Panc1 (cell line): ENCODE measurements at regions not wholly inside any gene's neighbourhood (a gene's known extent, or its start where the extent isn't known, plus 50 kb on each side); places are given as distances from the start of the nearest gene placed in this dataset.

ENCODE experiments used
- TF ChIP-seq, protein P1 (sequence below), 2 experiments: IDR thresholded peaks; 2 replicates each; pipeline ENCODE4 v1.6.1; 2011 to 2012; ENCODE audit warnings: low read depth in 2 of 2, control low read depth in 1 of 2, low read length in 1 of 2, mild to moderate bottlenecking in 1 of 2, moderate library complexity in 1 of 2; ENCODE audit not compliant: insufficient read depth in 1 of 2
- TF ChIP-seq, protein P2 (sequence below): fragments of 450-650 bp; IDR thresholded peaks from 2 replicates; pipeline ENCODE4 v1.5.1; 2017; ENCODE audit warnings: mild to moderate bottlenecking

DNA sequence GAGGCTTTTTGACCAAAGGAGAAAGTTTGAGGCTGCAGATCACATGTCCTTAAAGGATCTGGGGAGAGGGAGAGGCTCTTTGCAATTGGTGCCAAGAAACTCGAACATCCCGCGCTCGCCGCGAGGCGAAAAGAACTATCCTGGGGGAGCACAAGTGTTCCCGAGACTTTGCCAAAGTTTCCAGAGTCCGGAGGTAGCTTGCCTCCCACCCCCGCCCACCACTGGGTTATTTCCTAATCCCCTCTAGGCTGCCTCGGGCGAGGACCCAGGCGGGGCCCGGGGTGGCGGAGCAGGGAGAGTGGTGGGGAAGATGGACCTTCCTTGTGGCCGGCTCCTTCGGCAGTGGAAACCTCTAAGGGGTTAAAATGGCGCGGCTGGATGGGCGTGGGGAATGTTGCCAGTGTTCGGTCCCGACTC, 114.5 kb downstream of the KCNRG start:
- TF ChIP-seq, protein P1, sequence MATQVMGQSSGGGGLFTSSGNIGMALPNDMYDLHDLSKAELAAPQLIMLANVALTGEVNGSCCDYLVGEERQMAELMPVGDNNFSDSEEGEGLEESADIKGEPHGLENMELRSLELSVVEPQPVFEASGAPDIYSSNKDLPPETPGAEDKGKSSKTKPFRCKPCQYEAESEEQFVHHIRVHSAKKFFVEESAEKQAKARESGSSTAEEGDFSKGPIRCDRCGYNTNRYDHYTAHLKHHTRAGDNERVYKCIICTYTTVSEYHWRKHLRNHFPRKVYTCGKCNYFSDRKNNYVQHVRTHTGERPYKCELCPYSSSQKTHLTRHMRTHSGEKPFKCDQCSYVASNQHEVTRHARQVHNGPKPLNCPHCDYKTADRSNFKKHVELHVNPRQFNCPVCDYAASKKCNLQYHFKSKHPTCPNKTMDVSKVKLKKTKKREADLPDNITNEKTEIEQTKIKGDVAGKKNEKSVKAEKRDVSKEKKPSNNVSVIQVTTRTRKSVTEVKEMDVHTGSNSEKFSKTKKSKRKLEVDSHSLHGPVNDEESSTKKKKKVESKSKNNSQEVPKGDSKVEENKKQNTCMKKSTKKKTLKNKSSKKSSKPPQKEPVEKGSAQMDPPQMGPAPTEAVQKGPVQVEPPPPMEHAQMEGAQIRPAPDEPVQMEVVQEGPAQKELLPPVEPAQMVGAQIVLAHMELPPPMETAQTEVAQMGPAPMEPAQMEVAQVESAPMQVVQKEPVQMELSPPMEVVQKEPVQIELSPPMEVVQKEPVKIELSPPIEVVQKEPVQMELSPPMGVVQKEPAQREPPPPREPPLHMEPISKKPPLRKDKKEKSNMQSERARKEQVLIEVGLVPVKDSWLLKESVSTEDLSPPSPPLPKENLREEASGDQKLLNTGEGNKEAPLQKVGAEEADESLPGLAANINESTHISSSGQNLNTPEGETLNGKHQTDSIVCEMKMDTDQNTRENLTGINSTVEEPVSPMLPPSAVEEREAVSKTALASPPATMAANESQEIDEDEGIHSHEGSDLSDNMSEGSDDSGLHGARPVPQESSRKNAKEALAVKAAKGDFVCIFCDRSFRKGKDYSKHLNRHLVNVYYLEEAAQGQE (IDR thresholded peaks at IDR 0.05; ENCODE audit: insufficient read depth in 1 of 2, low read depth in 2 of 2, low read length in 1 of 2): no peak
- TF ChIP-seq, protein P2, sequence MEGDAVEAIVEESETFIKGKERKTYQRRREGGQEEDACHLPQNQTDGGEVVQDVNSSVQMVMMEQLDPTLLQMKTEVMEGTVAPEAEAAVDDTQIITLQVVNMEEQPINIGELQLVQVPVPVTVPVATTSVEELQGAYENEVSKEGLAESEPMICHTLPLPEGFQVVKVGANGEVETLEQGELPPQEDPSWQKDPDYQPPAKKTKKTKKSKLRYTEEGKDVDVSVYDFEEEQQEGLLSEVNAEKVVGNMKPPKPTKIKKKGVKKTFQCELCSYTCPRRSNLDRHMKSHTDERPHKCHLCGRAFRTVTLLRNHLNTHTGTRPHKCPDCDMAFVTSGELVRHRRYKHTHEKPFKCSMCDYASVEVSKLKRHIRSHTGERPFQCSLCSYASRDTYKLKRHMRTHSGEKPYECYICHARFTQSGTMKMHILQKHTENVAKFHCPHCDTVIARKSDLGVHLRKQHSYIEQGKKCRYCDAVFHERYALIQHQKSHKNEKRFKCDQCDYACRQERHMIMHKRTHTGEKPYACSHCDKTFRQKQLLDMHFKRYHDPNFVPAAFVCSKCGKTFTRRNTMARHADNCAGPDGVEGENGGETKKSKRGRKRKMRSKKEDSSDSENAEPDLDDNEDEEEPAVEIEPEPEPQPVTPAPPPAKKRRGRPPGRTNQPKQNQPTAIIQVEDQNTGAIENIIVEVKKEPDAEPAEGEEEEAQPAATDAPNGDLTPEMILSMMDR: no peak
